ENCODE measurements at regions not wholly inside any gene's neighbourhood (a gene's known extent, or its start where the extent isn't known, plus 50 kb on each side); places are given as distances from the start of the nearest gene placed in this dataset.
A peak's percentile ranks its signal among the peaks of the same experiment; 100 is the strongest.

GRCh38 chr7:81367326-81367931, 402.4 kb downstream of the HGF start:
- H2AFZ ChIP-seq (ENCODE audit: low read length): no peak overlapping the region
- TF ChIP-seq CTCF (IDR thresholded peaks at IDR 0.05; ENCODE audit: extremely low read depth, low read depth, low read length): no peak
- no peaks in the 10 kb centered on the region for H3K79me2 ChIP-seq (ENCODE audit: insufficient read depth, low read length)
- no peak overlapping the region for H3K4me3 ChIP-seq (ENCODE audit: insufficient read depth, low read length)
- no peaks in the 10 kb centered on the region for H3K9me3 ChIP-seq (ENCODE audit: low read depth, low read length)
- no peaks in the 10 kb centered on the region for H3K36me3 ChIP-seq (ENCODE audit: insufficient read depth, low read length)
- H3K27ac ChIP-seq (ENCODE audit: low read depth, low read length): peak overlapping the region; percentile 31
- peak overlapping the region; percentile 42 for H3K4me2 ChIP-seq (ENCODE audit: insufficient read depth, low read length)
- DNase-seq (ENCODE audit: insufficient read length, low spot score, missing footprints): peak; percentile 69
- peaks cover 15% of the 10 kb centered on the region for H3K4me1 ChIP-seq (ENCODE audit: insufficient read depth, low read length)
- H4K20me1 ChIP-seq (ENCODE audit: insufficient read depth, low read length): no peaks in the 10 kb centered on the region
- H3K27me3 ChIP-seq (ENCODE audit: insufficient read depth, low read length): no peaks in the 10 kb centered on the region

GRCh38 chr7:81366546-81366945, 403.3 kb downstream of the HGF start:
- peaks cover 15% of the 10 kb centered on the region for H3K4me1 ChIP-seq (ENCODE audit: insufficient read depth, low read length)
- no peak overlapping the region for H3K4me3 ChIP-seq (ENCODE audit: insufficient read depth, low read length)
- no peak for TF ChIP-seq CTCF (IDR thresholded peaks at IDR 0.05; ENCODE audit: extremely low read depth, low read depth, low read length)
- no peak overlapping the region for H3K4me2 ChIP-seq (ENCODE audit: insufficient read depth, low read length)
- no peak overlapping the region for H2AFZ ChIP-seq (ENCODE audit: low read length)
- no peaks in the 10 kb centered on the region for H3K27me3 ChIP-seq (ENCODE audit: insufficient read depth, low read length)
- no peaks in the 10 kb centered on the region for H4K20me1 ChIP-seq (ENCODE audit: insufficient read depth, low read length)
- no peaks in the 10 kb centered on the region for H3K79me2 ChIP-seq (ENCODE audit: insufficient read depth, low read length)
- H3K27ac ChIP-seq (ENCODE audit: low read depth, low read length): no peak overlapping the region
- no peaks in the 10 kb centered on the region for H3K36me3 ChIP-seq (ENCODE audit: insufficient read depth, low read length)
- no peaks in the 10 kb centered on the region for H3K9me3 ChIP-seq (ENCODE audit: low read depth, low read length)
- no peak for DNase-seq (ENCODE audit: insufficient read length, low spot score, missing footprints)

- H3K4me1 ChIP-seq (ENCODE audit: insufficient read depth, low read length): peaks cover under 1% of the 10 kb centered on the region
- no peak overlapping the region for H3K4me2 ChIP-seq (ENCODE audit: insufficient read depth, low read length)
- H3K27ac ChIP-seq (ENCODE audit: low read depth, low read length): no peak overlapping the region
- H3K79me2 ChIP-seq (ENCODE audit: insufficient read depth, low read length): no peaks in the 10 kb centered on the region
- H3K4me3 ChIP-seq (ENCODE audit: insufficient read depth, low read length): no peak overlapping the region
- H3K9me3 ChIP-seq (ENCODE audit: low read depth, low read length): no peaks in the 10 kb centered on the region
- no peaks in the 10 kb centered on the region for H4K20me1 ChIP-seq (ENCODE audit: insufficient read depth, low read length)
- H3K36me3 ChIP-seq (ENCODE audit: insufficient read depth, low read length): no peaks in the 10 kb centered on the region
- DNase-seq (ENCODE audit: insufficient read length, low spot score, missing footprints): no peak
- no peaks in the 10 kb centered on the region for H3K27me3 ChIP-seq (ENCODE audit: insufficient read depth, low read length)
- peak overlapping the region; percentile 38 for H2AFZ ChIP-seq (ENCODE audit: low read length)
- TF ChIP-seq CTCF (IDR thresholded peaks at IDR 0.05; ENCODE audit: extremely low read depth, low read depth, low read length): no peak
Measured at GRCh38 chr7:81361769-81362312, 408.0 kb downstream of the HGF start.

GRCh38 chr7:81355911-81356310, 413.9 kb downstream of the HGF start:
- no peaks in the 10 kb centered on the region for H3K79me2 ChIP-seq (ENCODE audit: insufficient read depth, low read length)
- no peaks in the 10 kb centered on the region for H4K20me1 ChIP-seq (ENCODE audit: insufficient read depth, low read length)
- no peaks in the 10 kb centered on the region for H3K27me3 ChIP-seq (ENCODE audit: insufficient read depth, low read length)
- no peak overlapping the region for H3K27ac ChIP-seq (ENCODE audit: low read depth, low read length)
- no peak overlapping the region for H3K4me2 ChIP-seq (ENCODE audit: insufficient read depth, low read length)
- no peak for TF ChIP-seq CTCF (IDR thresholded peaks at IDR 0.05; ENCODE audit: extremely low read depth, low read depth, low read length)
- H3K4me1 ChIP-seq (ENCODE audit: insufficient read depth, low read length): no peaks in the 10 kb centered on the region
- no peak overlapping the region for H2AFZ ChIP-seq (ENCODE audit: low read length)
- H3K36me3 ChIP-seq (ENCODE audit: insufficient read depth, low read length): no peaks in the 10 kb centered on the region
- H3K4me3 ChIP-seq (ENCODE audit: insufficient read depth, low read length): no peak overlapping the region
- DNase-seq (ENCODE audit: insufficient read length, low spot score, missing footprints): no peak
- H3K9me3 ChIP-seq (ENCODE audit: low read depth, low read length): no peaks in the 10 kb centered on the region
